Prostate gland (tissue), 2 donors: ENCODE measurements at regions not wholly inside any gene's neighbourhood (a gene's known extent, or its start where the extent isn't known, plus 50 kb on each side); places are given as distances from the start of the nearest gene placed in this dataset.
"Not testable (repeated sequence)": the region's sequence is repeated elsewhere in the genome, so short reads cannot be mapped to it uniquely, and the experiment has no call there.

Experiments used
- POLR2A ChIP-seq: fragments of 450-650 bp; IDR thresholded peaks from one replicate; pipeline ENCODE4 v1.6.1; 2016; ENCODE audit warnings: antibody characterized with exemption, mild to moderate bottlenecking
- POLR2AphosphoS5 ChIP-seq: sonication (generic); formaldehyde crosslinking; IDR thresholded peaks from one replicate; pipeline ENCODE4 v1.6.1; 2017; ENCODE audit warnings: antibody characterized with exemption
- TF ChIP-seq, protein P1 (sequence below), 4 experiments: fragments of 200-600 bp in 2 of 4; fragments of 450-650 bp in 2 of 4; sonication (generic) in 2 of 4; IDR thresholded peaks; 1 replicate in 3 of 4; 2 replicates in 1 of 4; pipeline ENCODE4 v1.5.1; 2016 to 2019; ENCODE audit warnings: antibody characterized with exemption in 4 of 4, mild to moderate bottlenecking in 2 of 4, moderate library complexity in 2 of 4

DNA sequence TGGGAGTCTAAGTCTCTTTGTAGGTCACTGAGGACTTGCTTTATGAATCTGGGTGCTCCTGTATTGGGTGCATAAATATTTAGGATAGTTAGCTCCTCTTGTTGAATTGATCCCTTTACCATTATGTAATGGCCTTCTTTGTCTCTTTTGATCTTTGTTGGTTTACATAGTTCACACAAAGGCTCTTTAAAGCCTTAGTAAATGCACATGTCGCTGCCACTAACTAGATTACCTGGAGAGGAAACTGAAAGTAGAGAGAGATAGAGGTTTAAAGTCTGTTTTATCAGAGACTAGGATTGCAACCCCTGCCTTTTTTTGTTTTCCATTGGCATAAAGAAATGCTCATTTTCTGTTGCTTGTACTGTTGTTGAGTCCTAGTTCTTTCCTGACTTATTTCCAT, 392.4 kb upstream of the GBE1 start:
- TF ChIP-seq, protein P1, sequence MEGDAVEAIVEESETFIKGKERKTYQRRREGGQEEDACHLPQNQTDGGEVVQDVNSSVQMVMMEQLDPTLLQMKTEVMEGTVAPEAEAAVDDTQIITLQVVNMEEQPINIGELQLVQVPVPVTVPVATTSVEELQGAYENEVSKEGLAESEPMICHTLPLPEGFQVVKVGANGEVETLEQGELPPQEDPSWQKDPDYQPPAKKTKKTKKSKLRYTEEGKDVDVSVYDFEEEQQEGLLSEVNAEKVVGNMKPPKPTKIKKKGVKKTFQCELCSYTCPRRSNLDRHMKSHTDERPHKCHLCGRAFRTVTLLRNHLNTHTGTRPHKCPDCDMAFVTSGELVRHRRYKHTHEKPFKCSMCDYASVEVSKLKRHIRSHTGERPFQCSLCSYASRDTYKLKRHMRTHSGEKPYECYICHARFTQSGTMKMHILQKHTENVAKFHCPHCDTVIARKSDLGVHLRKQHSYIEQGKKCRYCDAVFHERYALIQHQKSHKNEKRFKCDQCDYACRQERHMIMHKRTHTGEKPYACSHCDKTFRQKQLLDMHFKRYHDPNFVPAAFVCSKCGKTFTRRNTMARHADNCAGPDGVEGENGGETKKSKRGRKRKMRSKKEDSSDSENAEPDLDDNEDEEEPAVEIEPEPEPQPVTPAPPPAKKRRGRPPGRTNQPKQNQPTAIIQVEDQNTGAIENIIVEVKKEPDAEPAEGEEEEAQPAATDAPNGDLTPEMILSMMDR (IDR thresholded peaks at IDR 0.05): not testable (repeated sequence)
- not testable (repeated sequence) for TF ChIP-seq POLR2AphosphoS5, POLR2A
